ENCODE measurements at regions not wholly inside any gene's neighbourhood (a gene's known extent, or its start where the extent isn't known, plus 50 kb on each side); places are given as distances from the start of the nearest gene placed in this dataset.
"Not testable (repeated sequence)": the region's sequence is repeated elsewhere in the genome, so short reads cannot be mapped to it uniquely, and the experiment has no call there.

- no peak for DNase-seq
Observed at GRCh38 chr16:11416228-11417001, 71.2 kb downstream of the RMI2 start.

GRCh38 chr16:11417487-11417886, 72.2 kb downstream of the RMI2 start:
- no peak for DNase-seq

- DNase-seq: no peak
Observed at GRCh38 chr16:11418506-11418905, 73.2 kb downstream of the RMI2 start.

GRCh38 chr16:11420067-11420466, 74.8 kb downstream of the RMI2 start:
- DNase-seq: not testable (repeated sequence)

- DNase-seq: no peak
Observed at GRCh38 chr16:11420895-11421294, 75.6 kb downstream of the RMI2 start.

- no peak for DNase-seq
Observed at GRCh38 chr16:11422381-11423314, 77.4 kb downstream of the RMI2 start.

GRCh38 chr16:11423315-11424117, 78.3 kb downstream of the RMI2 start:
- no peak for DNase-seq

- DNase-seq: no peak
Observed at GRCh38 chr16:11424118-11424460, 78.8 kb downstream of the RMI2 start.

GRCh38 chr16:11425140-11425539, 79.9 kb downstream of the RMI2 start:
- DNase-seq: no peak

- DNase-seq: no peak
Observed at GRCh38 chr16:11428623-11428953, 83.3 kb downstream of the RMI2 start.

- no peak for DNase-seq
Observed at GRCh38 chr16:11429123-11429522, 83.9 kb downstream of the RMI2 start.

GRCh38 chr16:11429823-11430222, 84.6 kb downstream of the RMI2 start:
- DNase-seq: no peak

- no peak for DNase-seq
Observed at GRCh38 chr16:11430601-11431317, 85.5 kb downstream of the RMI2 start.

- DNase-seq: no peak
Observed at GRCh38 chr16:11431915-11432465, 86.7 kb downstream of the RMI2 start.

- DNase-seq: no peak
Observed at GRCh38 chr16:11432856-11433395, 87.7 kb downstream of the RMI2 start.

- no peak for DNase-seq
Observed at GRCh38 chr16:11435576-11435975, 90.3 kb downstream of the RMI2 start.

GRCh38 chr16:11437069-11437468, 91.8 kb downstream of the RMI2 start:
- DNase-seq: no peak

- no peak for DNase-seq
Observed at GRCh38 chr16:11439790-11440656, 94.8 kb downstream of the RMI2 start.

- no peak for DNase-seq
Observed at GRCh38 chr16:11440657-11441012, 95.4 kb downstream of the RMI2 start.

GRCh38 chr16:11445486-11445885, 100.2 kb downstream of the RMI2 start:
- no peak for DNase-seq

GRCh38 chr16:11446566-11447119, 101.4 kb downstream of the RMI2 start:
- DNase-seq: no peak

All from 8988T (cell line).